ENCODE measurements at regions not wholly inside any gene's neighbourhood (a gene's known extent, or its start where the extent isn't known, plus 50 kb on each side); places are given as distances from the start of the nearest gene placed in this dataset.

DNA sequence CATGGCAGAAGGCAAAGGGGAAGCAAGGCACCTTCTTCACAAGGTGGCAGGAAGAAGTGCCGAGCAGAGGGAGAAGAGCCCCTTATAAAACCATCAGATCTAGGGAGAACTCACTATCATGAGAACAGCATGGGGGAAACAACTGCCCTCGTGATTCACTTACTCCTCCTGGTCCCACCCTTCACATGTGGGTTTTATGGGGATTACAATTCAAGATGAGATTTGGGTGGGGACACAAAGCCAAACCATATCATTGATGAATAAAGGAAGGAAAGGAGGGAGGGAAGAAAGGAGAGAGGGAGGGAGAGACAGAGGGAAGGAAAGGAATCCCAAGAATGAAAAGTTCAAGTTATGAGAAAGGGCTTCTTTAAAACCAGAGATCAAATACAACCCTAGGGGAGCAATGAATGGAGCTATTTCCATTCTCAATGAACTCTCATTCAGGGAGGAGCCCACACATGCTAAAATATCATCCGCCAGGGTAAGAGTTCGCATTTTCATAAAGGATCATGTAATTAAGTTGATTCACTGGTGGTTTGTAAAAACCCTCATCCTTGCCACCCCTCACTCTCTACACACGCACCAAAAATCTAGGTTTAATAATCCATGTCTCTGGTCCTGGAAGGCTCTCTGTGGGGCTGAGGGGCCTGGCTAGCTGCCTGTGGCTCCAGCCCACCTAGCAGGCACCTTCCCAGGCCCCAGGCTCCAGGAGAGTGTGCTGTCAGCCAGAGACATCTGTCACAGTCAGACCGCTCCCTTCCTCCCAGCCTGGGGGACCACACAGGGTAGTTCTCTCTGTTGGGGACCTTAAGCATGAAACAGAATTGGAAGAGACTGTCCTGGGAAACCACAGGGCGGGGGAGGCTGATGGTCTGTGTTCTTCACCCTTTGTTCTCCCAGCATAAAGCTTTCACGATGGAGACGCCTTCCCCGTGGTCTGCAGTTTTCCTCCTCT lies 94.0 kb downstream of the CCDC185 start:
- TF ChIP-seq, protein P1, sequence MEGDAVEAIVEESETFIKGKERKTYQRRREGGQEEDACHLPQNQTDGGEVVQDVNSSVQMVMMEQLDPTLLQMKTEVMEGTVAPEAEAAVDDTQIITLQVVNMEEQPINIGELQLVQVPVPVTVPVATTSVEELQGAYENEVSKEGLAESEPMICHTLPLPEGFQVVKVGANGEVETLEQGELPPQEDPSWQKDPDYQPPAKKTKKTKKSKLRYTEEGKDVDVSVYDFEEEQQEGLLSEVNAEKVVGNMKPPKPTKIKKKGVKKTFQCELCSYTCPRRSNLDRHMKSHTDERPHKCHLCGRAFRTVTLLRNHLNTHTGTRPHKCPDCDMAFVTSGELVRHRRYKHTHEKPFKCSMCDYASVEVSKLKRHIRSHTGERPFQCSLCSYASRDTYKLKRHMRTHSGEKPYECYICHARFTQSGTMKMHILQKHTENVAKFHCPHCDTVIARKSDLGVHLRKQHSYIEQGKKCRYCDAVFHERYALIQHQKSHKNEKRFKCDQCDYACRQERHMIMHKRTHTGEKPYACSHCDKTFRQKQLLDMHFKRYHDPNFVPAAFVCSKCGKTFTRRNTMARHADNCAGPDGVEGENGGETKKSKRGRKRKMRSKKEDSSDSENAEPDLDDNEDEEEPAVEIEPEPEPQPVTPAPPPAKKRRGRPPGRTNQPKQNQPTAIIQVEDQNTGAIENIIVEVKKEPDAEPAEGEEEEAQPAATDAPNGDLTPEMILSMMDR (conservative IDR thresholded peaks at IDR 0.05; ENCODE audit: low read depth, low read length), result no peak
- no peak overlapping the region for H3K4me3 ChIP-seq (ENCODE audit: low read length)
- DNase-seq (ENCODE audit: low read depth), result no peak

DNA sequence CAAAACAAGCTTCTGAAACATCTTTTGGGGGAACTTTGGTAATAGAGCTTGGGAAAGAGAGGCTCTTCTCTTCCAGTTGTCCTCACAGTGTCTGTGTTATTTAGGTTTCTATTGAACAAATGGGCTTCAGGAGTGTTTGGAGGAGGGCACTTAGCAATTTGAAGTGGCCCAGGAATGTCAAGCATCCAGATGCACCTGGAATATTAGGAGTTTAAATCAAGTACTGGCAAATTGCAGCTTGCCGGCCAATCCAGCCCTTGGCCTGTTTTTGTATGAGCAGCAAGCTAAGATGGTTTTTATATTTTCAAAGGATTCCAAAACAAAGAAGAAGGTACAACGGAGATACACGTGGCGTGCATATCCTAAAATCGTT lies 94.7 kb downstream of the CCDC185 start:
- no peak for DNase-seq (ENCODE audit: low read depth)
- no peak overlapping the region for H3K4me3 ChIP-seq (ENCODE audit: low read length)
- TF ChIP-seq, protein P1 (conservative IDR thresholded peaks at IDR 0.05; ENCODE audit: low read depth, low read length), result no peak

DNA sequence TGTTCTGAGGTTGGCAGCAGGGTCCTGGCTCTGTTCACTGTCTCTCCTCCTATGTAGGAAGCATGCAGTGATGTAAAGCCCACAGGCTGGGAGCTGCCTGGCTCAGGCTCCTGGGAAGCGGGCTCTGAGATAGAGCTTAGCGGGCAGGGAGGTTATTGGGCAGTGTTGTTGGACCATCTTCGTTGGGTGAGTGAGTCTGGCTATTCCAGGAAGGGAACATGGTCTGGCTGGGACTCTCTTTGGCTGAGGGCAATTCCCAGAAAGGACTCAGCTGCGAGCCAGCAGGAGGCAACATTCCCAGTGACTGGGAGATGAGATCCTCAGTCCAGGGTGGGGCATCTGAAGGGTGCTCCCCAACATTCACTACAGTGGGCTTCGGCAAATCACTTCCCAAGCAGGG lies 96.2 kb downstream of the CCDC185 start:
- TF ChIP-seq, protein P1 (conservative IDR thresholded peaks at IDR 0.05; ENCODE audit: low read depth, low read length), result no peak
- no peak overlapping the region for H3K4me3 ChIP-seq (ENCODE audit: low read length)
- no peak for DNase-seq (ENCODE audit: low read depth)

DNA sequence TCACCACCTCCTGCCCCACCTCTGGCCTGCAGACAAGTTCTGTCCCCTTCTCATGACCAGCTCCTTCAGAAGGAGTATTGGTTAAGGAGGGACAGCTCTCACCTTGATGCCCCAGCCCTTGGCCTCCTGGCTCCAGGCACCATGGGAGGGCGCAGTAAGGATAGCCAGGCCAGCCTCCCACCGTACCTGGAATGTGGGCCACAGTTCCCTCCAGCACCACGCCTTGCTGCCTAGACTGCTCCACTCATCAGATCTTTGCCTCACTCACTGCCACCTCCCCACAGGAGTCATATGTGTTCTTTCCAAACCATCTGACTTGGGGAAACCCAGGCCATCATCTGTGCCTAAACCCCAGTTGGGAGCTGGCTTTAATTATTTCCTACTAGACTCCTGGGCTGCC lies 97.0 kb downstream of the CCDC185 start:
- DNase-seq (ENCODE audit: low read depth), result no peak
- H3K4me3 ChIP-seq (ENCODE audit: low read length), result no peak overlapping the region
- TF ChIP-seq, protein P1 (conservative IDR thresholded peaks at IDR 0.05; ENCODE audit: low read depth, low read length), result no peak

All from retinal pigment epithelial cell (primary cell).